ENCODE measurements at regions not wholly inside any gene's neighbourhood (a gene's known extent, or its start where the extent isn't known, plus 50 kb on each side); places are given as distances from the start of the nearest gene placed in this dataset.
A peak's percentile ranks its signal among the peaks of the same experiment; 100 is the strongest.
"Not testable (repeated sequence)": the region's sequence is repeated elsewhere in the genome, so short reads cannot be mapped to it uniquely, and the experiment has no call there.

GRCh38 chr1:83386946-83387345, 612.0 kb downstream of the TTLL7 start:
- not testable (repeated sequence) for H3K36me3 ChIP-seq (ENCODE audit: low read depth); DNase-seq (ENCODE audit: low spot score); H3K4me1 ChIP-seq (ENCODE audit: insufficient read depth, poor library complexity, severe bottlenecking); H3K27me3 ChIP-seq (ENCODE audit: insufficient read depth, poor library complexity, severe bottlenecking); ATAC-seq (ENCODE audit: low read depth); H3K4me3 ChIP-seq (ENCODE audit: severe bottlenecking); H3K9me3 ChIP-seq (ENCODE audit: severe bottlenecking); H3K27ac ChIP-seq (ENCODE audit: poor library complexity, severe bottlenecking)

DNA sequence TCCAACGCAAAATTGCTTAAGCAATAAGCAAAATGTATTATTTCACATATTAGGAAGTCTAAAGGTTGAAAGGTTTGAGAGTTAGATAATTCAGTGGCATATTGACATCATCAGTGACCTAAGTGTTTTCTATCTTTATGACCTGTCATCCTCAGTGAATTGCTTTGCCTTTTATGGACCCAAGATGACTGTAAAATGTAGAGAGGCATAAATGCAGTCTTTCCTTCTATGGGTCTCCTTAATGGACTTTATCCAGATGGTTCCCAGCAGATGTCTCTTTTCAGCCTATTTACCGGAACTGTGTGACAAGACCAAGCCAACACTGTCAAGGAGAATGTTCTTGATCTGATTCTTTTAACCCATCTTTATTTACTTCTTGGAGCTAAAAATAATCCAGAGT, 615.8 kb downstream of the TTLL7 start:
- not testable (repeated sequence) for DNase-seq (ENCODE audit: low spot score); H3K9me3 ChIP-seq (ENCODE audit: severe bottlenecking); H3K36me3 ChIP-seq (ENCODE audit: low read depth); H3K4me3 ChIP-seq (ENCODE audit: severe bottlenecking); H3K27ac ChIP-seq (ENCODE audit: poor library complexity, severe bottlenecking); H3K4me1 ChIP-seq (ENCODE audit: insufficient read depth, poor library complexity, severe bottlenecking); H3K27me3 ChIP-seq (ENCODE audit: insufficient read depth, poor library complexity, severe bottlenecking); ATAC-seq (ENCODE audit: low read depth)

GRCh38 chr1:83373018-83373417, 625.9 kb downstream of the TTLL7 start:
- not testable (repeated sequence) for H3K27ac ChIP-seq (ENCODE audit: poor library complexity, severe bottlenecking); H3K27me3 ChIP-seq (ENCODE audit: insufficient read depth, poor library complexity, severe bottlenecking); H3K9me3 ChIP-seq (ENCODE audit: severe bottlenecking); DNase-seq (ENCODE audit: low spot score); H3K4me1 ChIP-seq (ENCODE audit: insufficient read depth, poor library complexity, severe bottlenecking); H3K36me3 ChIP-seq (ENCODE audit: low read depth); ATAC-seq (ENCODE audit: low read depth); H3K4me3 ChIP-seq (ENCODE audit: severe bottlenecking)

- not testable (repeated sequence) for ATAC-seq (ENCODE audit: low read depth); H3K27me3 ChIP-seq (ENCODE audit: insufficient read depth, poor library complexity, severe bottlenecking); H3K4me3 ChIP-seq (ENCODE audit: severe bottlenecking); H3K36me3 ChIP-seq (ENCODE audit: low read depth); H3K27ac ChIP-seq (ENCODE audit: poor library complexity, severe bottlenecking); H3K9me3 ChIP-seq (ENCODE audit: severe bottlenecking); H3K4me1 ChIP-seq (ENCODE audit: insufficient read depth, poor library complexity, severe bottlenecking); DNase-seq (ENCODE audit: low spot score)
Observed at GRCh38 chr1:83369853-83370252, 629.1 kb downstream of the TTLL7 start.

DNA sequence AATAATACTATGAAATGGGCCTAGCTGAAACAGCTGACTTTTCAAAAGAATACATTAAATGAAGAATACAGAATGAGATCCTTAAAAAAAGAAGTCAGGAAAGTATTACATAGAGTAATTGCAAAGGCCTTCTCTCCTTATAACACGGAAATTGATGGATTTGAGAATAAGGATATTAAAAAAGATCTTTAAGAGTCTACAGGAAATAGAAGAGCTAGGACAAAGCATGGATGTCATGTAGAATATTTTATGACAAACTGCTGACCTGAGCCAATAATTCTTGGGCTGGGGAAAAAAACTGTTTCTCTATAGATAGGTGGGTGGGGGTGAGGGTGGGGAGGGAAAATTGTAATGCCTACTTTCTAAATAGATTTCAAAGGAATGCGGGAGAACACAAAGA, 633.6 kb downstream of the TTLL7 start:
- H3K27ac ChIP-seq (ENCODE audit: poor library complexity, severe bottlenecking); H3K36me3 ChIP-seq (ENCODE audit: low read depth); H3K4me1 ChIP-seq (ENCODE audit: insufficient read depth, poor library complexity, severe bottlenecking); ATAC-seq (ENCODE audit: low read depth); H3K9me3 ChIP-seq (ENCODE audit: severe bottlenecking); H3K4me3 ChIP-seq (ENCODE audit: severe bottlenecking); H3K27me3 ChIP-seq (ENCODE audit: insufficient read depth, poor library complexity, severe bottlenecking); DNase-seq (ENCODE audit: low spot score): not testable (repeated sequence)

GRCh38 chr1:83345375-83345774, 653.6 kb downstream of the TTLL7 start:
- not testable (repeated sequence) for H3K36me3 ChIP-seq (ENCODE audit: low read depth); H3K27ac ChIP-seq (ENCODE audit: poor library complexity, severe bottlenecking); H3K27me3 ChIP-seq (ENCODE audit: insufficient read depth, poor library complexity, severe bottlenecking); H3K4me1 ChIP-seq (ENCODE audit: insufficient read depth, poor library complexity, severe bottlenecking); DNase-seq (ENCODE audit: low spot score); H3K9me3 ChIP-seq (ENCODE audit: severe bottlenecking); H3K4me3 ChIP-seq (ENCODE audit: severe bottlenecking); ATAC-seq (ENCODE audit: low read depth)

DNA sequence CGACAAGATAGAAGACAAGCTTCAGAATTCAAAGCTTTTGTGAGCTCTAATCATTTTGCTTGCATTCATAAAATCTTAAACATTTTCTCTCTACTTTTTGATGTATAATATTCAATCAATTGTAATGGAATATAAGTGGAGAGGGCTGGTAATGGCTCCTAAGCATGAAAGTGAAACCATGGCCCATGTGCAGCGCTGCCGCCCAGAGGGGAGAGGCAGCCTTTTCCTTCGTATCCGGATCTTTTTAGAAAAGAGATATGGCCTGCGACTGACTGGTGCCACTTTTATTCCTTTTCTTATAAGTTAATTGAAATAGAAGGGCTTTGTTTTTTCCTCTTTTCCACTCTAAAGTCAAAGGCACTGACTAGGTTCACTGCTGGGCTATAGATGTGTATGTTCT, 655.2 kb downstream of the TTLL7 start:
- H3K27me3 ChIP-seq (ENCODE audit: insufficient read depth, poor library complexity, severe bottlenecking); H3K27ac ChIP-seq (ENCODE audit: poor library complexity, severe bottlenecking); H3K36me3 ChIP-seq (ENCODE audit: low read depth); DNase-seq (ENCODE audit: low spot score); H3K4me1 ChIP-seq (ENCODE audit: insufficient read depth, poor library complexity, severe bottlenecking); H3K9me3 ChIP-seq (ENCODE audit: severe bottlenecking); H3K4me3 ChIP-seq (ENCODE audit: severe bottlenecking): not testable (repeated sequence)
- 0 out of 3 replicates have a peak, but pooled peaks have one; percentile 36 for ATAC-seq (ENCODE audit: low read depth)

DNA sequence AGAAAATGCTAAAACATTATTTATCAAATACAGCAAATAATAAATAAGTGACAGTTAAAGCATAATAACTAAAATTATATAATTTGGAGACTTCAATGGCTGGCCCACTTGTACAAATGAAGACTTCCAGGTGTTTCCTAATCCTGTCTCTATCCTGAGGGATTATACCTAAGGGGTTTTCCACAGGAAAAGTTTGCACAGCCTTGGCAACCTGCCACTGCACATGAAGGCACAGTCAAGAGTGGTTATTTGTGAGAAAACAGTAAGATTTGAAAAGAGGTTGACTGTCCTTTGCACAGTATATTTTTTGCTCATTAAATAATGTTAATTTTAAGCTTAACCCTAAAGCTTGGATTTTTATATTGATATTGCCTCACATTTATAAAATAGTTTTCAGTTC, 655.9 kb downstream of the TTLL7 start:
- ATAC-seq (ENCODE audit: low read depth); H3K27me3 ChIP-seq (ENCODE audit: insufficient read depth, poor library complexity, severe bottlenecking); H3K27ac ChIP-seq (ENCODE audit: poor library complexity, severe bottlenecking); H3K9me3 ChIP-seq (ENCODE audit: severe bottlenecking); DNase-seq (ENCODE audit: low spot score); H3K4me3 ChIP-seq (ENCODE audit: severe bottlenecking); H3K4me1 ChIP-seq (ENCODE audit: insufficient read depth, poor library complexity, severe bottlenecking); H3K36me3 ChIP-seq (ENCODE audit: low read depth): not testable (repeated sequence)

GRCh38 chr1:83332308-83332707, 666.6 kb downstream of the TTLL7 start:
- not testable (repeated sequence) for H3K4me1 ChIP-seq (ENCODE audit: insufficient read depth, poor library complexity, severe bottlenecking); H3K9me3 ChIP-seq (ENCODE audit: severe bottlenecking); H3K27me3 ChIP-seq (ENCODE audit: insufficient read depth, poor library complexity, severe bottlenecking); H3K4me3 ChIP-seq (ENCODE audit: severe bottlenecking); H3K36me3 ChIP-seq (ENCODE audit: low read depth); DNase-seq (ENCODE audit: low spot score); H3K27ac ChIP-seq (ENCODE audit: poor library complexity, severe bottlenecking)
- 0 out of 3 replicates have a peak, but pooled peaks have one; percentile 35 for ATAC-seq (ENCODE audit: low read depth)
